Left ventricle myocardium inferior (tissue), 1 donor: ENCODE measurements at regions not wholly inside any gene's neighbourhood (a gene's known extent, or its start where the extent isn't known, plus 50 kb on each side); places are given as distances from the start of the nearest gene placed in this dataset.
A peak's percentile ranks its signal among the peaks of the same experiment; 100 is the strongest.

Source experiments
- DNase-seq: peaks from one replicate; pipeline ENCODE4 v3.0.0-alpha.2; 2020
- H3K27ac ChIP-seq: fragments of 200-600 bp; replicated peaks from 2 replicates; pipeline ENCODE4 v1.8.0; 2021
- H3K27me3 ChIP-seq: fragments of 200-600 bp; 2 replicates; pipeline ENCODE4 v1.8.0; 2021; ENCODE audit warnings: low read depth
- H3K36me3 ChIP-seq: fragments of 200-600 bp; 2 replicates; pipeline ENCODE4 v1.8.0; 2021
- H3K4me1 ChIP-seq: fragments of 200-600 bp; 2 replicates; pipeline ENCODE4 v1.8.0; 2021
- H3K4me3 ChIP-seq: fragments of 200-600 bp; 2 replicates; pipeline ENCODE4 v1.8.0; 2021; ENCODE audit warnings: mild to moderate bottlenecking, moderate library complexity
- H3K9me3 ChIP-seq: fragments of 200-600 bp; replicated peaks from 2 replicates; pipeline ENCODE4 v1.8.0; 2021
- intact Hi-C: fragments of 100-400 bp; cut with micrococcal nuclease; formaldehyde crosslinking; loops from one replicate; pipeline ENCODE4 v1.11.0; 2022
- TF ChIP-seq, protein P1 (sequence below): fragments of 200-600 bp; IDR thresholded peaks from 2 replicates; pipeline ENCODE4 v1.8.0; 2021; ENCODE audit warnings: antibody characterized with exemption, mild to moderate bottlenecking, borderline replicate concordance
- donor health status: DM: no; HTN: yes; CAD: no; lungs with severe emphysema.

DNA sequence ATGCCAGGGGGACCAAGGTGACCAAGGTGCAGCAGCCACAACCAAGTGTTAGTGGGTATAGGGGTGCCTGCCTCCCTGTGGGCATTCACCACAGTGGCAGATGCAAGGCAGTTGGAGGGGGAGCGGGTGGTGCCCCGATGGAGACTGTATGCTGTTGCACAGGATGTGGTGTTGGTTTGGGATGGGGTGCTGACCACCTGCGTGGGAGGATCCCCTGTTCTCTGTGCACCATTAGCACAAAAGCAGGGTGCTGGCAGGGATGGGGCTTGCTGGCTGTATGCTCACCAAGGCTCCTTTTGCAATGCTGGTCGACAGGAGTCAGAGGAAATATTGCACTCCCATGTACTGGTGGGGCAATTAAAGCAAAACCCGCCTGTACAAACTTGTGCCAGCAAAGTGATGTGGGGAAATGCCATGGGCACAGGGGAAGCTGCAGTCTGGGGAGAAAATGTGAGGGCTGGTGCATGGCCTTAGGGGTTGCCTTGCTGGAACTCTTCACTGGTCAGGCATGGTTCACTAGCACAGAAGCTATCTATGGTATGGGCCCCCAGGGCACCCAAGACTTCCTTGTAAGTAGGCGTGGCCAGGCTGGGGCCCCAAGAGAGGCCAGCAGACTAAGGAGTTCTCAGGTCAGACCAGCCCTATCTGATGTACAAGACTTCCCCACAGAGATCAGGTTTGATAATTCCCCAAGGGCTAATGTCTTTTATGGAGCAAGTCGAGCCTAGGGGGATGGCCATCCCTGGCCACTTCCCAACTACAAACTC lies 51.9 kb upstream of the GNAT3 start:
- TF ChIP-seq, protein P1, sequence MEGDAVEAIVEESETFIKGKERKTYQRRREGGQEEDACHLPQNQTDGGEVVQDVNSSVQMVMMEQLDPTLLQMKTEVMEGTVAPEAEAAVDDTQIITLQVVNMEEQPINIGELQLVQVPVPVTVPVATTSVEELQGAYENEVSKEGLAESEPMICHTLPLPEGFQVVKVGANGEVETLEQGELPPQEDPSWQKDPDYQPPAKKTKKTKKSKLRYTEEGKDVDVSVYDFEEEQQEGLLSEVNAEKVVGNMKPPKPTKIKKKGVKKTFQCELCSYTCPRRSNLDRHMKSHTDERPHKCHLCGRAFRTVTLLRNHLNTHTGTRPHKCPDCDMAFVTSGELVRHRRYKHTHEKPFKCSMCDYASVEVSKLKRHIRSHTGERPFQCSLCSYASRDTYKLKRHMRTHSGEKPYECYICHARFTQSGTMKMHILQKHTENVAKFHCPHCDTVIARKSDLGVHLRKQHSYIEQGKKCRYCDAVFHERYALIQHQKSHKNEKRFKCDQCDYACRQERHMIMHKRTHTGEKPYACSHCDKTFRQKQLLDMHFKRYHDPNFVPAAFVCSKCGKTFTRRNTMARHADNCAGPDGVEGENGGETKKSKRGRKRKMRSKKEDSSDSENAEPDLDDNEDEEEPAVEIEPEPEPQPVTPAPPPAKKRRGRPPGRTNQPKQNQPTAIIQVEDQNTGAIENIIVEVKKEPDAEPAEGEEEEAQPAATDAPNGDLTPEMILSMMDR: no peak
- Histone ChIP-seq H3K27me3 (no peaks in the 10 kb centered on the region), H3K4me3 (no peak overlapping the region), H3K9me3 (peaks cover 38% of the 10 kb centered on the region), H3K27ac (no peak overlapping the region), H3K4me1 (peaks cover 12% of the 10 kb centered on the region), H3K36me3 (no peaks in the 10 kb centered on the region)
- no peak for DNase-seq
- intact Hi-C loops: no loop called here

DNA sequence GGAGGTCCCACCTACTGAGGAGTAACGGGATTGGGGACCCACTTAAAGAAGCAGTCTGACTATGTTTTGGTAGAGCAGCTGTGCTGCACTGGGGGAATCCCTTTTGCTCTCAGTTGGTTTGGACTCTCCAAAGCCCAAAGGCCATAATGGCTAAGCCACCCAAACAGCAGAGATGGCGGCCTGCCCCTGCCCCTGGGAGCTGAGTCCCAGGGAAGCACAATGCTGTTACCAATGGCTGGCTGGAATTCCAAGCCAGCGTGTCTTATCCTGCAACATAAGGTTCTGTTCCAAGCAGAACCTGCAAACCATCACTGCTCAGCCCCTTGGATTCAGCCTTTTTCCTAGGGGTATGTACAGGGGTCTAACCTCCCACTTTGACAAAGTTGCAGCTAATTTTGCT lies 53.7 kb upstream of the GNAT3 start:
- DNase-seq: no peak
- no peak overlapping the region for H3K4me3 ChIP-seq
- intact Hi-C loops: no loop called here
- TF ChIP-seq, protein P1: no peak
- peaks cover 23% of the 10 kb centered on the region for H3K9me3 ChIP-seq
- peaks cover 20% of the 10 kb centered on the region for H3K4me1 ChIP-seq
- no peaks in the 10 kb centered on the region for H3K36me3 ChIP-seq
- H3K27me3 ChIP-seq: no peaks in the 10 kb centered on the region
- H3K27ac ChIP-seq: no peak overlapping the region

DNA sequence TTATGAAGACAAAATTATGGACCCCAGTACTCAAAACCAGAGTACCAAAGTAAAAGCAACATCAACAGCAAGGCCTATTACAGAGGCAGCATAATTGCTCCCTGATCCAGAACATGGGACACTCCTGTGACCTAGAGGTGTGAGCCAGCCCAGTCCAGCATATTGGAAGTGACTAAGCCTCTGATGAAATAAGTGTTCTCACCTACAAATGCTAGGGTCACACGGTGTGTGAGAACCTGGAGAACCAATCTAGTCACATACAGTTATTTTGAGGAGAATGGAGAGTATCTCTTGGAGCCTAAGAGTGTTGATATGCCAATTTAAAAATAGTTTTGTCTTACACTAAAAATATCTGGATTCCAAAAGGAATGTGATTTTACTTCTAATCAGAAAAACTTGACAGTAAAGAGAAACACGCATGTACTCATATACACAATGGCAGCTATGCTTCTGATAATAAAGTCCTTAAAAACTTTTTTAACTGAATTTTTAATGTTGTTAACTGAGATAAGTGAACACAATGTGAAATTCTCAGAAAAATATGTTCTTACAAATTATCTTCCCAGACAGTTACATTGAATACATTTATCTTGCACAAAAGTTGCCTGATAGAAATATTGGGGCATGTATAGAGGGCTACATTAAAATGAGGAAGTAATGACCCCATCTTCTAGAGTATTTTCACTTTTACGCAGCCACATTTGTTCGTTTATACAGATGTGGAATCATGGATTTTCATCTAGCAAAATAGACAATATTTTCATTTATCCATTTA lies 56.8 kb upstream of the CD36 start:
- no peaks in the 10 kb centered on the region for H3K9me3 ChIP-seq
- peak; percentile 31 for DNase-seq
- H3K36me3 ChIP-seq: no peaks in the 10 kb centered on the region
- intact Hi-C loops: no loop called here
- peaks cover 46% of the 10 kb centered on the region for H3K4me1 ChIP-seq
- H3K4me3 ChIP-seq: no peak overlapping the region
- TF ChIP-seq, protein P1: no peak
- no peaks in the 10 kb centered on the region for H3K27me3 ChIP-seq
- H3K27ac ChIP-seq: peak overlapping the region; percentile 86

DNA sequence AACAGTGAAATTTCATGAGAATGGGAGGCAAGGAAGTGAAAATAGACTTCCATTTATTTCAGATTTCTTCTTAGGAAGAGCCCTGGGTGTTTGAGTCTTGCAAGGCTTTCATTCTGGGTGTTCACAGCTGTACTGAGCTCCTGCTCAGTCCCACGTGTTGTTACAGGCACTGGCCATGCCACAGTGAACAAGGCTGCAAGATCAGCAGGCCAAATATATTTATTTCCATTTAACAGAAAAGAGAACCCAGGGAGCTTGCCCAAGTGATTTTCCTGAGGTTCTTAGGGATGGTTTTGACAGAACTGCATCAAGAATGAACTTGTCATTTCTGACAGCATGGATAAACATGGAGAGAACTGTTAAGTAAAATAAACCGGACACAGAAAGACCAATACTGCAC lies 54.5 kb upstream of the CD36 start:
- Histone ChIP-seq H3K36me3 (no peaks in the 10 kb centered on the region), H3K4me3 (no peak overlapping the region), H3K9me3 (no peaks in the 10 kb centered on the region), H3K27me3 (no peaks in the 10 kb centered on the region), H3K4me1 (peaks cover 54% of the 10 kb centered on the region), H3K27ac (peak overlapping the region; percentile 86)
- intact Hi-C loops: no loop called here
- DNase-seq: peak; percentile 38
- TF ChIP-seq, protein P1: no peak

DNA sequence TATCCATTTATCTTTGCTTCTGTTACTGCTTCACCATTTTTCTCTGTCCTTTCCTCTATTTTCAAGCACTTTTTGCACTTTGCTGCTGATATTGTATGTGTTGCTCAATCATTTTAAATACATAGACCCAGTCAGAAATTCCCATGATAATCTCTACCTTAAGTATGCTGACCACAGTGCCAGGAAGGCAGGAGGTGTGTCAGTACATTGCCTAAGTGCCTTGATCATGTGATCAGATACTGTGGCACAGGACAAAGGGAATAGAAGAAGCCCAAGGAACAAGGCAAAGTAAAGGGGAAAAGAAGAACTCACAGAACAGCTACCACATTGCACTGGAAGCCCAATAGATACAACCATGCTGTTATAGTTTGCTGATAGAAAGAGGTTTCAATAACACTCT lies 53.7 kb upstream of the CD36 start:
- Histone ChIP-seq H3K36me3 (no peaks in the 10 kb centered on the region), H3K27me3 (no peaks in the 10 kb centered on the region), H3K9me3 (no peaks in the 10 kb centered on the region), H3K4me3 (no peak overlapping the region), H3K27ac (peak overlapping the region; percentile 86), H3K4me1 (peaks cover 62% of the 10 kb centered on the region)
- DNase-seq: no peak
- TF ChIP-seq, protein P1: no peak
- intact Hi-C loops: no loop called here
